Inferior parietal cortex (tissue), 1 donor: ENCODE measurements at regions not wholly inside any gene's neighbourhood (a gene's known extent, or its start where the extent isn't known, plus 50 kb on each side); places are given as distances from the start of the nearest gene placed in this dataset.
"Not testable (repeated sequence)": the region's sequence is repeated elsewhere in the genome, so short reads cannot be mapped to it uniquely, and the experiment has no call there.

Experiments
- DNase-seq: peaks from one replicate; pipeline ENCODE4 v3.0.0-alpha.2; 2016; ENCODE audit errors: extremely low spot score

DNA sequence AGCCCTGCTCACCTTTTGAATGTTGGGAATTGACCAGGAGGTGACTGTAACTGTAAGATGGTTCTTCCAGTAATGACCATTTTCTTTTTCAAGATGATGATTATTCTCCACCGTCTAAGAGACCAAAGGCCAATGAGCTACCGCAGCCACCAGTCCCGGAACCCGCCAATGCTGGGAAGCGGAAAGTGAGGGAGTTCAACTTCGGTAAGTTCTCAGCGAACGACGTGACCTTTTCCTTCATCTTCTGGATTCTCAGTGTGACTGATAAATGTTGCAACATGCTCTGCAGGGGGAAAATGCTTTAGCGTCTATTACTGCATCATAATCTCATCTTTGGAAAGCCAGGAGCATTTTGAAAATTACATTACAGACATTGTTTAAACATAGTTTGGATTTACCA is 89.5 kb upstream of the SPDYE9 start:
- DNase-seq = not testable (repeated sequence)

GRCh38 chr7:73170902-73171301 is 85.1 kb upstream of the SPDYE9 start:
- not testable (repeated sequence) for DNase-seq

DNA sequence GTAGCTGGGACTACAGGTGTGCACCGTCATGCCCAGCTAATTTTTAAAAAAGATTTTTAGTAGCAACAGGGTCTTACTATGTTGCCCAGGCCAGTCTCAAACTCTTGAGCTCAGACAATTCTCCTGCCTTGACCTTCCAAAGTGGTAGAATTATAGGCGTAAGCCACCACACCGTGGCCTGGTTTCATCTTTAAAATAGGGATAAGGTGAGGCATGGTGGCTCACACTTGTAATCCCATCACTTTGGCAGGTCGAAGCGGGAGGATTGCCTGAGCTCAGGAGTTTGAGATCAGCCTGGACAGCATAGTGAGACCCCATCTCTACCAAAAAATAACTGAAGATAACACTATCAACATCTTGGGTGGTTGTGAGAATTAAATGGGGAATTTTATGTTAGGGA is 84.6 kb upstream of the SPDYE9 start:
- peak; percentile 0 for DNase-seq

GRCh38 chr7:73166152-73166551 is 80.3 kb upstream of the SPDYE9 start:
- not testable (repeated sequence) for DNase-seq

GRCh38 chr7:73162680-73163079 is 76.8 kb upstream of the SPDYE9 start:
- DNase-seq = not testable (repeated sequence)

DNA sequence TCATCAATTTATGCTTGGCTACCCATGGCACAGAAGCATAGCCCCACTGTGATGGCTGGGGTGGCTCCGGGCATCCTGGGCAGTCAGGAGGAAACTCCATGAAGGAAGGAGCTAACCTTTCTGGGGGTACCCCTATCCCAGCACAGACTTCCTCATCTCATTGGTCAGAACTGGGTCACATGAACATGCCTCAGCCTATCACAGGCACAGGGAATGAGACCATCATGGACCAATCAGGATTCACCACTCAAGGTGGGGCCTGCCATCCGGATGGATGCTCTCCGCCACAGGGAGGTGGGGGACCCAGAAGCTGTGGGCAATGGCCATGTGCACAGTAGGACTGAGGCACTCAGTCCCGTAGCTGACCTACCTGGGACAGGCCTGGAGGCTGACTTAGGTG is 75.9 kb upstream of the SPDYE9 start:
- not testable (repeated sequence) for DNase-seq

DNA sequence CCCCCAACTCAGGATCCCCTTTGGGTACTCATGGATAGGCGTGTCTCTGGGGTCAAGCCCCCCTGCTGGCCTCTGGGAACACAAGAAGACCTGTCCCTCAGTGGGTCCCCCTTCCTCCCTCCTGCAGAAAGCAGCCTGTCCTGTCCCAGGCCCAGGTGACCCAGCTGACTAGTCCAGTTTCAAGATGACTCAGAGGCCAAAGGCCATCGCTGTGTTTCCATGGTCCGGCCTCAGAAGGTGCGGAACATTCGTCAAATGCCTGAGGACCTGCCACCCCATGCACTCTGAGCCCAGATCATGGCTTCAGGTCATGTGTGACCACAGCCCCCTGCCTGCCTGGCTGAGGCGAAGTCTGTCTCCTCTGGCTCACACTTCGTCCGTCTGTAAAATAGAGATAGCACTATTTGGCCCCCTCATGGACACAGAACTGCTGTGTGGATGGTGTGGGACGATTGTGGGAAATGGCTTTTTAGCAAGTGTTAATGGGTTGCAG is 71.4 kb upstream of the SPDYE9 start:
- DNase-seq = not testable (repeated sequence)

DNA sequence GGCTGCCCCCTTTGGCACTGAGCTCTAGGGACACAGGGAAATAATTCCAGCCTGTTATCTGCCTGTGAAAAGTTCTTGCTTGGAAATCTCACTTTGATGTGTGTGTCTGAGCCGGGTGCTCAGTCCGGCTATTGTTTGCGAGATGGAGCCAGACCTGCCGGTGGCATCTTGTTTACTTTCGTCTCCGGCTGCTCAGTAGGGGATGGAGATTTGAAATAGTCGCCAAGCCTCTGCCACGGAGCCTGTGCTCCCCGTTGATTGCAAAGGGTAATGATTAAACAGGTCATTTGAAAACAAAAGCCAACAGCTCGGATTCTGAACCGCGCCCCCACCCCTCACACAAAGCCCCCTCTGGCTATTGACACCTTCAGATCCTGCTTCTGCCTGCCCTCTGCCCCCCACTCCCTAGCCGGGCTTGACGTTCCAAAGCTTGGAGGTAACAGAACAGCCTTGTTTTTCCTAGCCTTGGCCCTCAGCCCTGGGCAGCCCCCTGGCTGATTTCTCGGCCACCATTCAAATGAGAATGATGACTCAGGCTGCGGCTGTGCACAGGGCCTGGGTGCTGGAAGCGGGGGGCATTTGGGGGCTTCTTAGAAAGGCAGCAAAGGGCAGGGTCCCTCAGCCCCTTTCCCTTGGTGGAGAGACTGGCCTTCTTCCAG is 70.8 kb upstream of the SPDYE9 start:
- DNase-seq = not testable (repeated sequence)

- not testable (repeated sequence) for DNase-seq
Measured at GRCh38 chr7:73154586-73155038, 68.8 kb upstream of the SPDYE9 start.

DNA sequence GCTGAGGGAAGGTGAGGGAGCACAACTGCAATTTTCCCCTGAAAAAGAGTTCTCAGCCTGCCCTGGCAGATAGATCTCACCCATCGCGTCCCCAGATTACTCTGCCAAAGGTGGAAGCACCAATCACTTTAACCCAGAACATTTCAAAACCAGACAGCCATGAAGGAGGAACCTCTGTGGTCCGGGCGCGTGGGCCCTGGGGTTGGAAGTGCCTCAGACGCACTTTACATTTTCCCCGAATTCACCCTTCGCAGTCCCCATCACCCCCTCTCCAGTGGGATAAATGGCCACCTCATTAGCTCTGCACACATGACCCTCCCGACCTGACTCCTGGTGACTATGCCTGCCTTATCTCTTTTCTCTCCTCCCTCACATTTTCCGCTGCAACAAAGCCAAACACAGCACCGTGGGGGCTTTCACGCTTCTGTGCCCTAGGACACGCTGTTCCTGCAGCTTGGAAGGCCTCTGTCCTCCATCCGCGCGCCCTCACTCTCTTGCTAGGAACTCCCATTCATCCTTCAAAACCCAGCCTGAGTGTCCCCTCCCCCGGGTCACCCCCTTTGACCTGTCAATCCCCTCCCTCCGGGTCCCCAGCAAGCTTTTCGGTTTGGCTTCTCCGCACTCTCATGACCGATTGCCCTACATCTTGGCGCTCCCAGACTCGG is 68.2 kb upstream of the SPDYE9 start:
- DNase-seq = not testable (repeated sequence)

GRCh38 chr7:73148570-73148969 is 62.7 kb upstream of the SPDYE9 start:
- DNase-seq = not testable (repeated sequence)

- DNase-seq = not testable (repeated sequence)
Measured at GRCh38 chr7:73147681-73148080, 61.8 kb upstream of the SPDYE9 start.

- DNase-seq = not testable (repeated sequence)
Measured at GRCh38 chr7:73143993-73144392, 58.2 kb upstream of the SPDYE9 start.

DNA sequence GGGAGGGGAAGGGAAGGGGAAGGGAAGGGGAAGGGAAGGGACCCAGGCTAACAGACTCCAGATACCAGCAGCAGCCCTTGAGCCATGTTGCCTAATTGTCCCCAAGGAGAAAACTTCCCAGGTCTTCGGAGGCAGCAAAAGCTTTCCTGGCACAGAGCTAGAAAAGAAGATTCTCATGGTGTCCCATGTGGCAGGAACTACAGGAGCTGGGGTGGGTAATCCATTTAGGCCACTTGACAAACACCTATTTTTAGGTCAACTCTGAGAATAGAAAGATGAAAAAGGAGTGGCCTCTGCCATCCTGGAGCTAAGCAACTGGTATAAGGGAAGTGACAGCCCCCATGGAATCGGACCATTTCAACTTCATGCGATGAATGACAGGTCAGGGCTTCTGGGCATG is 52.1 kb upstream of the SPDYE9 start:
- not testable (repeated sequence) for DNase-seq
